Aorta (tissue), 5 donors: ENCODE measurements at regions not wholly inside any gene's neighbourhood (a gene's known extent, or its start where the extent isn't known, plus 50 kb on each side); places are given as distances from the start of the nearest gene placed in this dataset.
A peak's percentile ranks its signal among the peaks of the same experiment; 100 is the strongest.

Source experiments
- ATAC-seq: fragments of 200-7000 bp; cut with Tn5 transposase; one replicate; pipeline ENCODE4 v1.9.1; 2022; ENCODE audit warnings: moderate library complexity; ENCODE audit not compliant: low FRiP score
- DNase-seq, 2 donors: peaks; one replicate each; pipeline ENCODE4 v3.0.0-alpha.2; 2020
- H3K27ac ChIP-seq, 2 donors: one replicate each; pipeline ENCODE4 v1.5.1; 2013; ENCODE audit warnings: low read length in 2 of 2, mild to moderate bottlenecking in 2 of 2, moderate library complexity in 2 of 2, control low read depth in 1 of 2, inconsistent platforms in 1 of 2, low read depth in 1 of 2
- H3K27me3 ChIP-seq, 2 donors: one replicate each; pipeline ENCODE4 v1.6.1; 2013; ENCODE audit warnings: control low read depth in 1 of 2, low read length in 1 of 2, mild to moderate bottlenecking in 1 of 2, moderate library complexity in 1 of 2; ENCODE audit not compliant: insufficient read depth in 2 of 2, control insufficient read depth in 1 of 2
- H3K36me3 ChIP-seq, 2 donors: one replicate each; pipeline ENCODE4 v1.6.1; 2013; ENCODE audit warnings: control low read depth in 1 of 2, low read length in 1 of 2, mild to moderate bottlenecking in 1 of 2; ENCODE audit not compliant: insufficient read depth in 2 of 2, control insufficient read depth in 1 of 2
- H3K4me1 ChIP-seq, 2 donors: one replicate each; pipeline ENCODE4 v1.6.1; 2013; ENCODE audit warnings: low read length in 2 of 2, control low read depth in 1 of 2, mild to moderate bottlenecking in 1 of 2, moderate library complexity in 1 of 2; ENCODE audit not compliant: insufficient read depth in 2 of 2, control insufficient read depth in 1 of 2
- H3K4me3 ChIP-seq, 2 donors: one replicate each; pipeline ENCODE4 v1.5.1; 2013; ENCODE audit warnings: low read length in 2 of 2, control low read depth in 1 of 2, mild to moderate bottlenecking in 1 of 2
- H3K9me3 ChIP-seq: one replicate; pipeline ENCODE4 v1.6.1; 2013; ENCODE audit warnings: mild to moderate bottlenecking, low read length; ENCODE audit not compliant: control insufficient read depth
- WGBS, 2 donors: extraction: QIAGEN DNeasy Blood & Tissue Kit; methylation state at CpG; one replicate each; pipeline ENCODE4 v1.1.7; 2013; 5-methylcytosine and 5-hydroxymethylcytosine counted together
- intact Hi-C, 2 donors: fragments of 100-400 bp; cut with DNase I; formaldehyde crosslinking; loops; one replicate each; pipeline versions ENCODE4 v1.14.2 to v1.15.0; 2022
- donor health status: healthy with polysubstance abuse.
- donor health status: Bipolar disorder and iron deficiency.
- donor health status: DM: no; HTN: no; CAD: no.
- donor health status: DM: no; HTN: no; CAD: no.
- donor health status: DM: yes; HTN: yes; CAD: no.

GRCh38 chr2:19746137-19746600 is 155.6 kb downstream of the TTC32 start:
- ATAC-seq (no peak), DNase-seq (no peak)
- WGBS, 2 donors = 86 to 87% methylated on average over 8 of the region's 8 CpGs
- H3K36me3 ChIP-seq = no peaks in the 10 kb centered on the region
- H3K4me3 ChIP-seq = no peak overlapping the region
- H3K4me1 ChIP-seq = peaks cover 0 to 6% of the 10 kb centered on the region in 2 donors
- no peaks in the 10 kb centered on the region for H3K9me3 ChIP-seq
- intact Hi-C loops = loop anchor here (5.0 to 10.0 kb wide), 4 partner anchors 56 to 394 kb away; no protein-coding TSS in a partner anchor
- no peak overlapping the region for H3K27ac ChIP-seq
- no peaks in the 10 kb centered on the region for H3K27me3 ChIP-seq

- intact Hi-C loops = loop anchor here (5.0 to 10.0 kb wide), 4 partner anchors 57 to 393 kb away; no protein-coding TSS in a partner anchor
- DNase-seq = no peak
- 82 to 84% methylated on average over 17 of the region's 17 CpGs for WGBS, 2 donors
Measured at GRCh38 chr2:19745318-19746136, 156.3 kb downstream of the TTC32 start.

DNA sequence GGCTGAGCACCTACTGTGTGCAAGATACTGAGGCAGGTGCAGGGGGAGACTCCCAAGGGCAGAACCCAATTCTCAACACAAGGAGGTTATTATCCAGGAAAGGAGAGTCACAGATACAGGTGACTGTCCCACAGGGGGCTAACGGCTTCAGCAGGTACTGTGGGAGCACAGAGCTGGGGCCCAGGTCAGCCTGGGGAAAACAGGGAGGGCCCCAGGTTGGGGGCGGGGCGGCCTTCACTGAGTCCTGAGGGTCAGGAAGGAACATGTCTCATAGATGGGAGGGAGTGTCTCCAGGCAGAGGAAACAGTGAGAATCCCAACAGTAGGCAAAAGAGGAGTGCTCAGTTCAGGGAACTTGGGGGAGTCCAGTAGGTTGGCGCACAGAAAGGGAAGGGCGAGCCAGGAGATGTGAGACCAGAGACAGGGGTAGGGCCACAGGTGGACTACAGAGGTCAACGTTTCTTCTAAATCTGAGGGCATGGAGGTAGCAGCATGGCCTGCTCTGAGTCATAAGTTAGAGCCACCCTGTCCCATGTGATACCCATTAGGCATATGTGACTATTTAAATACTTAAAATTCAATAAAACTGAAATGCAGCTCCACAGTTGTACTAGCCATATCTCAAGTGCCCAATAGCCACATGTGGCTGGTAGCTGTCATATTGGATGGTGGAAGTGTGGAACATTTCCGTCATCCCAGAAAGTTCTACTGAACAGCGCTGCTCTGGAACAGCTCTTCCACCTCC is 157.2 kb downstream of the TTC32 start:
- no peaks in the 10 kb centered on the region for H3K36me3 ChIP-seq
- ATAC-seq (no peak), DNase-seq (no peak)
- WGBS, 2 donors = 95 to 96% methylated on average over 8 of the region's 8 CpGs
- no peak overlapping the region for H3K27ac ChIP-seq
- intact Hi-C loops = loop anchor here (5.0 to 10.0 kb wide), 5 partner anchors 52 to 392 kb away; no protein-coding TSS in a partner anchor
- no peaks in the 10 kb centered on the region for H3K9me3 ChIP-seq
- H3K27me3 ChIP-seq = no peaks in the 10 kb centered on the region
- peaks cover 0 to 6% of the 10 kb centered on the region in 2 donors for H3K4me1 ChIP-seq
- no peak overlapping the region for H3K4me3 ChIP-seq

More at GRCh38 chr2:19745318-19746136, 156.3 kb downstream of the TTC32 start:
- no peaks in the 10 kb centered on the region for H3K36me3 ChIP-seq
- H3K4me3 ChIP-seq = no peak overlapping the region
- no peaks in the 10 kb centered on the region for H3K9me3 ChIP-seq
- no peak overlapping the region for H3K27ac ChIP-seq
- H3K4me1 ChIP-seq = peaks cover 0 to 6% of the 10 kb centered on the region in 2 donors
- H3K27me3 ChIP-seq = no peaks in the 10 kb centered on the region
- no peak for ATAC-seq

- WGBS, 2 donors = 90 to 96% methylated on average over 5 of the region's 5 CpGs
- peaks cover 5 to 6% of the 10 kb centered on the region in 2 donors for H3K4me1 ChIP-seq
- no peaks in the 10 kb centered on the region for H3K27me3 ChIP-seq
- ATAC-seq (no peak), DNase-seq (no peak)
- no peaks in the 10 kb centered on the region for H3K36me3 ChIP-seq
- H3K9me3 ChIP-seq = no peaks in the 10 kb centered on the region
- H3K27ac ChIP-seq = no peak overlapping the region
- no peak overlapping the region for H3K4me3 ChIP-seq
- intact Hi-C loops = loop anchor here (5.0 to 10.0 kb wide), 2 partner anchors 51 to 111 kb away; no protein-coding TSS in a partner anchor
Measured at GRCh38 chr2:19743641-19744040, 158.1 kb downstream of the TTC32 start.

- Histone ChIP-seq H3K27ac (peak overlapping the region in 1 of 2 donors; percentile 51), H3K4me1 (peaks cover 1 to 10% of the 10 kb centered on the region in 2 donors), H3K9me3 (no peaks in the 10 kb centered on the region), H3K36me3 (no peaks in the 10 kb centered on the region), H3K4me3 (no peak overlapping the region), H3K27me3 (no peaks in the 10 kb centered on the region)
- ATAC-seq (no peak), DNase-seq (no peak)
- intact Hi-C loops = loop anchor here (5.0 to 10.0 kb wide), 2 partner anchors 51 to 112 kb away; no protein-coding TSS in a partner anchor
- whole genome bisulfite sequencing, 2 donors = 10 to 11% methylated on average over 2 of the region's 2 CpGs
Measured at GRCh38 chr2:19742872-19743271, 158.9 kb downstream of the TTC32 start.

- H3K27me3 ChIP-seq = no peaks in the 10 kb centered on the region
- H3K4me1 ChIP-seq = peaks cover 1 to 10% of the 10 kb centered on the region in 2 donors
- peak; percentile 45 for ATAC-seq
- H3K27ac ChIP-seq = peak overlapping the region; percentile 22 to 39
- H3K4me3 ChIP-seq = no peak overlapping the region
- intact Hi-C loops = no loop called here
- H3K36me3 ChIP-seq = no peaks in the 10 kb centered on the region
- no peaks in the 10 kb centered on the region for H3K9me3 ChIP-seq
- 10 to 15% methylated on average over 2 of the region's 2 CpGs for WGBS, 2 donors
- DNase-seq = no peak
Measured at GRCh38 chr2:19739256-19739655, 162.5 kb downstream of the TTC32 start.

GRCh38 chr2:19738707-19739106 is 163.1 kb downstream of the TTC32 start:
- Histone ChIP-seq H3K9me3 (no peaks in the 10 kb centered on the region), H3K27me3 (no peaks in the 10 kb centered on the region), H3K4me1 (peaks cover 1 to 10% of the 10 kb centered on the region in 2 donors), H3K27ac (peak overlapping the region; percentile 22 to 39), H3K36me3 (no peaks in the 10 kb centered on the region), H3K4me3 (no peak overlapping the region)
- ATAC-seq = peak; percentile 82
- intact Hi-C loops = no loop called here
- peak; percentile 76 to 89 for DNase-seq
- WGBS, 2 donors = 8 to 9% methylated on average over 11 of the region's 11 CpGs

DNA sequence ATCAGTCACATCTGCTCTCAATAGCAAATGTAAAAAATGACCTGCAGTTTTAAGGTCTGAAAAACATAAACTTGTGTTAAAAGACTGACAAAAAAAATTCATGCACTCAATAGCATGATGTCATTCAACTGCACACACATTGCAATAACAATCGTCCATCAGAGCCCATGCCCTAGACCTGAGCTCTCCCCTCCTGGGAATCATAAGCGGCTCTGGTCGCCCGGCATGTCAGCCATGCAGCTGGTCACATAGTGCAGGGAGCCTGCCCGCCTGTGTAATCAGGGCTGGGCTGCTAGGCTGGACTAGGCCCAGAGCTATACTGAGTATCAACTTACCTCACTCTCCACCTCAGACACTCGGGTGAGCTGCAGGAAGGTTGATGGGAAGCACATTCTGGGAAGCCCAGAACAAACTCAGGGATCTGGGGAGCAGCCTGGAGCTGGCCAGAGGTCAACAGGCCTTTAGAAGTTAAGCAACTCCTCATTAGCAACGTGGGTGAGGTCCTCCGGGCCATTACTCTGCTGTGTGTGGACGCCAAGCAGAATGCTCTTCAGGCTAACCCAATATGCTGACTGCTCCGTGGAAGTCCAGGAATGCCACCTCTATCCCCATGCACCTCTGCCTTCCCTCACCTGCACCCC is 165.5 kb downstream of the TTC32 start:
- no peak for DNase-seq
- WGBS, 2 donors = 28 to 29% methylated on average over 10 of the region's 10 CpGs
- intact Hi-C loops = no loop called here
- H3K9me3 ChIP-seq = no peaks in the 10 kb centered on the region
- no peak overlapping the region for H3K27ac ChIP-seq
- no peaks in the 10 kb centered on the region for H3K27me3 ChIP-seq
- no peaks in the 10 kb centered on the region for H3K36me3 ChIP-seq
- H3K4me3 ChIP-seq = no peak overlapping the region
- H3K4me1 ChIP-seq = peaks cover 0 to 10% of the 10 kb centered on the region in 2 donors
- no peak for ATAC-seq
